ENCODE measurements at regions not wholly inside any gene's neighbourhood (a gene's known extent, or its start where the extent isn't known, plus 50 kb on each side); places are given as distances from the start of the nearest gene placed in this dataset.

- TF ChIP-seq, protein P1, sequence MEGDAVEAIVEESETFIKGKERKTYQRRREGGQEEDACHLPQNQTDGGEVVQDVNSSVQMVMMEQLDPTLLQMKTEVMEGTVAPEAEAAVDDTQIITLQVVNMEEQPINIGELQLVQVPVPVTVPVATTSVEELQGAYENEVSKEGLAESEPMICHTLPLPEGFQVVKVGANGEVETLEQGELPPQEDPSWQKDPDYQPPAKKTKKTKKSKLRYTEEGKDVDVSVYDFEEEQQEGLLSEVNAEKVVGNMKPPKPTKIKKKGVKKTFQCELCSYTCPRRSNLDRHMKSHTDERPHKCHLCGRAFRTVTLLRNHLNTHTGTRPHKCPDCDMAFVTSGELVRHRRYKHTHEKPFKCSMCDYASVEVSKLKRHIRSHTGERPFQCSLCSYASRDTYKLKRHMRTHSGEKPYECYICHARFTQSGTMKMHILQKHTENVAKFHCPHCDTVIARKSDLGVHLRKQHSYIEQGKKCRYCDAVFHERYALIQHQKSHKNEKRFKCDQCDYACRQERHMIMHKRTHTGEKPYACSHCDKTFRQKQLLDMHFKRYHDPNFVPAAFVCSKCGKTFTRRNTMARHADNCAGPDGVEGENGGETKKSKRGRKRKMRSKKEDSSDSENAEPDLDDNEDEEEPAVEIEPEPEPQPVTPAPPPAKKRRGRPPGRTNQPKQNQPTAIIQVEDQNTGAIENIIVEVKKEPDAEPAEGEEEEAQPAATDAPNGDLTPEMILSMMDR (IDR thresholded peaks at IDR 0.05) = no peak
- TF ChIP-seq POLR2A (IDR thresholded peaks at IDR 0.05) (no peak), POLR2AphosphoS5 (IDR thresholded peaks at IDR 0.05) (no peak), EP300 (IDR thresholded peaks at IDR 0.05) (no peak)
These were observed 141.6 kb upstream of the IGF1R start for GRCh38 chr15:98506711-98507110.

Measured in suprapubic skin (tissue), 4 donors.